ENCODE measurements at regions not wholly inside any gene's neighbourhood (a gene's known extent, or its start where the extent isn't known, plus 50 kb on each side); places are given as distances from the start of the nearest gene placed in this dataset.

GRCh38 chr2:122210898-122211856, 455.7 kb downstream of the TSN start:
- no peaks in the 10 kb centered on the region for H3K36me3 ChIP-seq (ENCODE audit: control insufficient read depth, insufficient read depth, low read length, severe bottlenecking)
- H3K4me1 ChIP-seq (ENCODE audit: control insufficient read depth, insufficient read depth, low read length): no peaks in the 10 kb centered on the region
- H3K4me3 ChIP-seq (ENCODE audit: low read length): no peak overlapping the region
- H3K27me3 ChIP-seq (replicated peaks; ENCODE audit: control insufficient read depth, insufficient read depth, low read length): peaks cover 52% of the 10 kb centered on the region
- H3K9me3 ChIP-seq (ENCODE audit: control insufficient read depth, low read length): no peaks in the 10 kb centered on the region
- DNase-seq (ENCODE audit: low read depth): no peak
- H3K9ac ChIP-seq (ENCODE audit: low read length): no peak overlapping the region

- Histone ChIP-seq H3K27me3 (replicated peaks; ENCODE audit: control insufficient read depth, insufficient read depth, low read length) (peaks cover 36% of the 10 kb centered on the region), H3K4me1 (ENCODE audit: control insufficient read depth, insufficient read depth, low read length) (no peaks in the 10 kb centered on the region)
Measured at GRCh38 chr2:122213312-122213711, 457.9 kb downstream of the TSN start.

GRCh38 chr2:122216071-122216470, 460.6 kb downstream of the TSN start:
- H3K9me3 ChIP-seq (ENCODE audit: control insufficient read depth, low read length): no peaks in the 10 kb centered on the region
- no peak overlapping the region for H3K4me3 ChIP-seq (ENCODE audit: low read length)
- no peak for DNase-seq (ENCODE audit: low read depth)
- no peaks in the 10 kb centered on the region for H3K36me3 ChIP-seq (ENCODE audit: control insufficient read depth, insufficient read depth, low read length, severe bottlenecking)
- H3K27me3 ChIP-seq (replicated peaks; ENCODE audit: control insufficient read depth, insufficient read depth, low read length): peaks cover 21% of the 10 kb centered on the region
- H3K4me1 ChIP-seq (ENCODE audit: control insufficient read depth, insufficient read depth, low read length): no peaks in the 10 kb centered on the region
- H3K9ac ChIP-seq (ENCODE audit: low read length): no peak overlapping the region

More at GRCh38 chr2:122213312-122213711, 457.9 kb downstream of the TSN start:
- Histone ChIP-seq H3K36me3 (ENCODE audit: control insufficient read depth, insufficient read depth, low read length, severe bottlenecking) (no peaks in the 10 kb centered on the region), H3K9ac (ENCODE audit: low read length) (no peak overlapping the region), H3K9me3 (ENCODE audit: control insufficient read depth, low read length) (no peaks in the 10 kb centered on the region), H3K4me3 (ENCODE audit: low read length) (no peak overlapping the region)
- no peak for DNase-seq (ENCODE audit: low read depth)

- H3K9ac ChIP-seq (ENCODE audit: low read length): no peak overlapping the region
- H3K9me3 ChIP-seq (ENCODE audit: control insufficient read depth, low read length): no peaks in the 10 kb centered on the region
- H3K4me3 ChIP-seq (ENCODE audit: low read length): no peak overlapping the region
- no peaks in the 10 kb centered on the region for H3K4me1 ChIP-seq (ENCODE audit: control insufficient read depth, insufficient read depth, low read length)
- H3K36me3 ChIP-seq (ENCODE audit: control insufficient read depth, insufficient read depth, low read length, severe bottlenecking): no peaks in the 10 kb centered on the region
- DNase-seq (ENCODE audit: low read depth): no peak
- peaks cover 21% of the 10 kb centered on the region for H3K27me3 ChIP-seq (replicated peaks; ENCODE audit: control insufficient read depth, insufficient read depth, low read length)
Measured at GRCh38 chr2:122216901-122217300, 461.4 kb downstream of the TSN start.

GRCh38 chr2:122218596-122218995, 463.1 kb downstream of the TSN start:
- H3K9ac ChIP-seq (ENCODE audit: low read length): no peak overlapping the region
- peaks cover 18% of the 10 kb centered on the region for H3K27me3 ChIP-seq (replicated peaks; ENCODE audit: control insufficient read depth, insufficient read depth, low read length)
- no peak for DNase-seq (ENCODE audit: low read depth)
- H3K36me3 ChIP-seq (ENCODE audit: control insufficient read depth, insufficient read depth, low read length, severe bottlenecking): no peaks in the 10 kb centered on the region
- no peaks in the 10 kb centered on the region for H3K4me1 ChIP-seq (ENCODE audit: control insufficient read depth, insufficient read depth, low read length)
- H3K4me3 ChIP-seq (ENCODE audit: low read length): no peak overlapping the region
- H3K9me3 ChIP-seq (ENCODE audit: control insufficient read depth, low read length): no peaks in the 10 kb centered on the region

- peaks cover 14% of the 10 kb centered on the region for H3K27me3 ChIP-seq (replicated peaks; ENCODE audit: control insufficient read depth, insufficient read depth, low read length)
- no peaks in the 10 kb centered on the region for H3K4me1 ChIP-seq (ENCODE audit: control insufficient read depth, insufficient read depth, low read length)
- no peaks in the 10 kb centered on the region for H3K9me3 ChIP-seq (ENCODE audit: control insufficient read depth, low read length)
- no peak overlapping the region for H3K9ac ChIP-seq (ENCODE audit: low read length)
- no peak overlapping the region for H3K4me3 ChIP-seq (ENCODE audit: low read length)
- no peaks in the 10 kb centered on the region for H3K36me3 ChIP-seq (ENCODE audit: control insufficient read depth, insufficient read depth, low read length, severe bottlenecking)
- DNase-seq (ENCODE audit: low read depth): no peak
Measured at GRCh38 chr2:122219504-122219903, 464.1 kb downstream of the TSN start.

- no peak overlapping the region for H3K4me3 ChIP-seq (ENCODE audit: low read length)
- H3K9ac ChIP-seq (ENCODE audit: low read length): no peak overlapping the region
- peaks cover 10% of the 10 kb centered on the region for H3K27me3 ChIP-seq (replicated peaks; ENCODE audit: control insufficient read depth, insufficient read depth, low read length)
- no peaks in the 10 kb centered on the region for H3K4me1 ChIP-seq (ENCODE audit: control insufficient read depth, insufficient read depth, low read length)
- no peak for DNase-seq (ENCODE audit: low read depth)
- no peaks in the 10 kb centered on the region for H3K36me3 ChIP-seq (ENCODE audit: control insufficient read depth, insufficient read depth, low read length, severe bottlenecking)
- H3K9me3 ChIP-seq (ENCODE audit: control insufficient read depth, low read length): no peaks in the 10 kb centered on the region
Measured at GRCh38 chr2:122221665-122222064, 466.2 kb downstream of the TSN start.

GRCh38 chr2:122231296-122231695, 475.8 kb downstream of the TSN start:
- DNase-seq (ENCODE audit: low read depth): no peak
- Histone ChIP-seq H3K9me3 (ENCODE audit: control insufficient read depth, low read length) (peaks cover 8% of the 10 kb centered on the region), H3K9ac (ENCODE audit: low read length) (no peak overlapping the region), H3K4me3 (ENCODE audit: low read length) (no peak overlapping the region), H3K36me3 (ENCODE audit: control insufficient read depth, insufficient read depth, low read length, severe bottlenecking) (no peaks in the 10 kb centered on the region), H3K4me1 (ENCODE audit: control insufficient read depth, insufficient read depth, low read length) (no peaks in the 10 kb centered on the region), H3K27me3 (replicated peaks; ENCODE audit: control insufficient read depth, insufficient read depth, low read length) (peaks cover 16% of the 10 kb centered on the region)

- DNase-seq (ENCODE audit: low read depth): no peak
- Histone ChIP-seq H3K9me3 (ENCODE audit: control insufficient read depth, low read length) (peaks cover 9% of the 10 kb centered on the region), H3K4me1 (ENCODE audit: control insufficient read depth, insufficient read depth, low read length) (no peaks in the 10 kb centered on the region), H3K9ac (ENCODE audit: low read length) (no peak overlapping the region), H3K36me3 (ENCODE audit: control insufficient read depth, insufficient read depth, low read length, severe bottlenecking) (no peaks in the 10 kb centered on the region), H3K4me3 (ENCODE audit: low read length) (no peak overlapping the region), H3K27me3 (replicated peaks; ENCODE audit: control insufficient read depth, insufficient read depth, low read length) (peaks cover 14% of the 10 kb centered on the region)
Measured at GRCh38 chr2:122233372-122233771, 477.9 kb downstream of the TSN start.

GRCh38 chr2:122236152-122236874, 480.9 kb downstream of the TSN start:
- no peak overlapping the region for H3K9ac ChIP-seq (ENCODE audit: low read length)
- H3K4me3 ChIP-seq (ENCODE audit: low read length): no peak overlapping the region
- DNase-seq (ENCODE audit: low read depth): peak; percentile 61
- H3K9me3 ChIP-seq (ENCODE audit: control insufficient read depth, low read length): peaks cover 9% of the 10 kb centered on the region
- no peaks in the 10 kb centered on the region for H3K36me3 ChIP-seq (ENCODE audit: control insufficient read depth, insufficient read depth, low read length, severe bottlenecking)
- peaks cover 27% of the 10 kb centered on the region for H3K27me3 ChIP-seq (replicated peaks; ENCODE audit: control insufficient read depth, insufficient read depth, low read length)
- H3K4me1 ChIP-seq (ENCODE audit: control insufficient read depth, insufficient read depth, low read length): no peaks in the 10 kb centered on the region

- Histone ChIP-seq H3K27me3 (replicated peaks; ENCODE audit: control insufficient read depth, insufficient read depth, low read length) (peaks cover 24% of the 10 kb centered on the region), H3K9ac (ENCODE audit: low read length) (no peak overlapping the region), H3K36me3 (ENCODE audit: control insufficient read depth, insufficient read depth, low read length, severe bottlenecking) (no peaks in the 10 kb centered on the region), H3K4me1 (ENCODE audit: control insufficient read depth, insufficient read depth, low read length) (no peaks in the 10 kb centered on the region), H3K9me3 (ENCODE audit: control insufficient read depth, low read length) (peaks cover 9% of the 10 kb centered on the region), H3K4me3 (ENCODE audit: low read length) (no peak overlapping the region)
- no peak for DNase-seq (ENCODE audit: low read depth)
Measured at GRCh38 chr2:122236925-122237324, 481.5 kb downstream of the TSN start.
